ENCODE measurements at regions not wholly inside any gene's neighbourhood (a gene's known extent, or its start where the extent isn't known, plus 50 kb on each side); places are given as distances from the start of the nearest gene placed in this dataset.

- TF ChIP-seq CTCF (IDR thresholded peaks at IDR 0.05; ENCODE audit: poor library complexity, severe bottlenecking) (no peak), SMC3 (conservative IDR thresholded peaks at IDR 0.05; ENCODE audit: poor library complexity) (no peak), REST (IDR thresholded peaks at IDR 0.05; ENCODE audit: borderline replicate concordance) (no peak), RAD21 (conservative IDR thresholded peaks at IDR 0.05) (no peak), POLR2AphosphoS5 (IDR thresholded peaks at IDR 0.05) (no peak)
Observed at GRCh38 chr7:3120513-3120912, 76.8 kb upstream of the CARD11 start.

All from neural cell (in vitro differentiated cells).